NCI-H146 treated with DMSO at 0.1 percent for 48 hours (cell line): ENCODE measurements at regions not wholly inside any gene's neighbourhood (a gene's known extent, or its start where the extent isn't known, plus 50 kb on each side); places are given as distances from the start of the nearest gene placed in this dataset.

Source experiments
- DNase-seq: peaks from one replicate; lab custom pipeline; 2025; ENCODE audit not compliant: unreplicated experiment; lab: John Stamatoyannopoulos, UW

DNA sequence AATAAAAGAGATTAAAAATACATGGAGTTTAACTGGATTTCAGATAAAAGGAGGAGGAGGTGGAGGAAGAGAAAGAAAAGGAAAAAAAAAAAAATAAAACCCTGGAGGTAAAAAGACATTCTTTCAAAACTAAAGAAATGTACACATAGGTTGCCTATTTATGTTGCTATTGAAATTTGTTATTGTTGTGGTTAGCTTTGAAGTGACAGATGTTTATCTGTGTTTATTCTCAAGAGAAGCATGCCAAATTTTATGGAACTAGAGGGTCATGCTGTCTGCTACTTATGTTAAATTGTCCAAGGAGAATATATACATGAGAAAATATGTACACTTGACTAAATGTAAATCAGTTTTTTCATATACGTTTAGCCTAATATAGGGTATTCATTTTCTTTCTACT lies 653.2 kb downstream of the DCDC2C start:
- DNase-seq: no peak

DNA sequence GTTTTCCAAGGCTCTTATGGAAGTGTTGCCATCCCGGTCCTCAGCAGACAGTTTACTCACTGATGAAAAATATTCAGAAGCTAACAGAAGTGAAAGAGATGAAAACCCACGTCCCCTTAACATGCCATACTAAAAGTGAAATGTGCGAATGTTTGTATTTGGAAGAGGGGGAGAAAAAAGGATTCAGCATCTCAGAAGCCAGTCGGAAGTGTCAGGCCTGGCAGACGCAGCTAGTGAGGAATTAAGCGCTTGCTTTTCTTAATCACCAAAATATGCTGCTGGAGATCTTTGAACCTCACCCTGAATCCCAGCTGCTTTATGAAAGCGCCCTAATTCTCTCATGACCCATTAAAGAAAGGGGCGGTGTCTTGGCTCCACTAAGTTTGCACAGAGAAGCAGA lies 653.7 kb downstream of the DCDC2C start:
- no peak for DNase-seq

DNA sequence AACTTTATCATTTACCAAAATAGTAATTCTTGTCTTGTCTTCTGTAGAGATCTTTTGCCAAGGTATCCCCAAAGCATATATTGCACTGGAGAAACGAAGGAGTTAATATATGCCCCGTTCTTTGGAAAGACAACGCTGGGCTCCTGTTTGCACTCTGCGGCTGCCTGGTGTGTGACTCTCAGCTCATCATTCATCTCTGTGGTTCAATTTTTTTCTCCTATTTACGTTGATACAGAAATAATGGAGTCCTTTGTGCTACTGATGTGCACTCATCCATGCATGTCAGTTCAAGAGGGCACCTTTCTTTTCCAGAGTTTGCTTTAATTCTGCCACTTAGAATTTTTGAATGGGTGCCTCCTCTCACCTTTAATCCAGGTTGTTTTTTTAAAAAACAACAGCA lies 655.5 kb downstream of the DCDC2C start:
- peak; percentile 85 for DNase-seq

- DNase-seq: no peak
Observed at GRCh38 chr2:4368907-4369306, 665.5 kb downstream of the DCDC2C start.

DNA sequence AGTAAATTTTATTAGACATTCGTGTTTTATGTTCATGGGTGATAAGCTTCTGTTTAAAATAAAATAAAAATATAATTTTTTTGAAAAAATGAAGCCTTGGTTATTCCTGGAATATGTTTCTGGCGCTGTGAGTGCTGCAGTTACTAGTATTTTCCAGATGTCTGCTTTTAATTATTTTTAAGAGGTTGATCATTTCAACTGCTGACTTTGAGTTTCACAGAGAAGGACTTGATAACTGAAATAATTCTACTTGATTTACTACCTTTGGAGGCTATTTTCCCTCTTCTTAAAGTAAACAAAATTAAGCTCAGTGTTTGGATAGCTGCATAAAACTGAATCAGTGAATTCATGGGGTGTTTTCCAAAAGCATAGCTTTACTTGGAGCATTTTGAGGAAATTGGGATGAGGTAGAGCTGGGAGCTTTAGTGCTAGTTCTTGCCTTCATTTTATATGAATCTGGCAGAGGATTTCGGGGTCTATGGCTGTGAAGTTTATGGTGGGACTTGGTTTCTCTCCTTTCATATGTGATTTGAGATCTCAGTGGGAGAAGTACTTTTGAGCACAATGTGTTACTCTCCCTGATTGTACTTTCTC lies 666.5 kb downstream of the DCDC2C start:
- no peak for DNase-seq

- no peak for DNase-seq
Observed at GRCh38 chr2:4370422-4371090, 667.2 kb downstream of the DCDC2C start.

DNA sequence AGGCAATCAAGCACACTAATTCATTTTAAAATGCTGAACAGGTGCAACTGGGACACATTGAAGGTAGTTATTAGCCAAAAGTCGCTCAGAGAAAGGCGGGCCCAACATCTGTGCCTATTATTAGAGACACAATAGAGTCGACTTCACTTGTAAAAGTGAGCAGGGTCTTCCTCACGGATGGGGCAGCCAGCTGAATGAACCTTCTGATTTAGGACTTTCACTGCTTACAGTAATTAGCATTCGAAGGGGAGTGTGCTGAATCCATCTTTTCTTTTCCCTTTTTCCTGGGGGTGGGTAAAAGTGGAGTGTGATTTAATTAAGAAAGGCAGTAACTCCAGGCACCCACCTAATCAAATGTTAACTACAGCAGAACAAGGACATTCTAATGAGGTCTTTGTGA lies 677.7 kb downstream of the DCDC2C start:
- no peak for DNase-seq

GRCh38 chr2:4381773-4382172 lies 678.4 kb downstream of the DCDC2C start:
- DNase-seq: no peak

DNA sequence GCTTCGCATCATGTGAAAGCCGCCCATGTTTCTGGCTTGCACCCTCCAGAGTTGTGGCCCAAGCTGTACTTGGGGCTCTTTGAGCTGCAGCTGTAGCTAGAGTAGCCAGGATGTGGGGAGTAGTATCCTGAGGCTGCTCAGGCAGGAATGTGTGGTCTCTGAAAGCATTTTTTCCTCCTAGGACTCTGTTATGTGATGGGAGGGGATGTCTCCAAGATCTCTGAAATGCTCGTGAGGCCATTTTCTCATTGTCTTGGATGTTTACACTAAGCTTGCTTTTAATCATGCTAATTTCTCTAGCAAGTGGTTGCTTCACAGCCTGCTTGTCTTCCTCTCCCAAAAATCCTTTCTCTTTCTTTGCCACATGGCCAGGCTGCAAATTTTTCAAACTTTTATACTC lies 687.6 kb downstream of the DCDC2C start:
- no peak for DNase-seq

DNA sequence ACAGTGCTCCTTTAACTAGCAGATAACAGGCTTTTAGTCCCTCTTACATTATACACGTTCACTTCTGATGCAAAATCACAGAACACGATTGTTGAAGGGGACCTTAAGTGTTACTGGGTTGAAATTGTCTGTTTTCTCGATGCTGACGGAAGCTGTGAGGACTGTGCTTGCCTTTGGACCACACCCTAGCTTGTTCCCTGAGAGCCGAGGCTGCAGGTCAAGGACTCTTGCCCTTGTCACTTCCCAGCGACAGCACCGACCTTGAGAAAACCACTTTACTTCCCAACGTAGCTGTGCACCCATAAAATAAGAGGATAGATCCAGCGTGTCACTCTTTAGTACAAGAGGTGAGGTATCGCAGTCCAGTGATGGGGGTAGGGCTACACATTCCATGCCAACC lies 701.0 kb downstream of the DCDC2C start:
- no peak for DNase-seq

- no peak for DNase-seq
Observed at GRCh38 chr2:4408321-4408720, 704.9 kb downstream of the DCDC2C start.

DNA sequence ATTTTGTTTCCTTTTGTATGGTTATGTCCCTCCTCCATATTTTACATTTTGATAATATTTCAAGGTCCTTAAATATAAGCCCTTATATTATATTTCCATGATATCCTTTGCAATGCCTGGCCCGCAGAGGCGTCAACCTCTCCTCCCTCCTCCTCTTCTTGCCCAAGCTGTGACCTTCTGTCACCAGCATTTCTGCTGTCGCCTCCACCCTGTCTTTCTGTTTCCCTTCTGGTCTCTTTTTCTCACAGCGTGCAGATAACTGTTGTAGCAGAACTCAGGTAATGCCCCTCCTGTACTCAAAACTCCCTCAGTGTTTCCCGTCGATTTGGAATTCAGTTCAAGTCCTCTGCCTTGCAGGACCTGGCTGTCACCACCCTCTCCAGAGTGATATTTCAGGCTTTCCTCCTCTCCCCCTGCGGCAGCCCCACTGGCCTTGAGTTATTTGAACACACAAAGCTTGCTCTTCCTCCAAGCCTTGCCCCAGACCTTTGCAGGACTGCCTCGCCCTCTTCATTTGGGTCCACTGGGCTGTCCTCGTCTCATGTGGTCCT lies 709.3 kb downstream of the DCDC2C start:
- no peak for DNase-seq

GRCh38 chr2:4415171-4415570 lies 711.8 kb downstream of the DCDC2C start:
- DNase-seq: no peak

DNA sequence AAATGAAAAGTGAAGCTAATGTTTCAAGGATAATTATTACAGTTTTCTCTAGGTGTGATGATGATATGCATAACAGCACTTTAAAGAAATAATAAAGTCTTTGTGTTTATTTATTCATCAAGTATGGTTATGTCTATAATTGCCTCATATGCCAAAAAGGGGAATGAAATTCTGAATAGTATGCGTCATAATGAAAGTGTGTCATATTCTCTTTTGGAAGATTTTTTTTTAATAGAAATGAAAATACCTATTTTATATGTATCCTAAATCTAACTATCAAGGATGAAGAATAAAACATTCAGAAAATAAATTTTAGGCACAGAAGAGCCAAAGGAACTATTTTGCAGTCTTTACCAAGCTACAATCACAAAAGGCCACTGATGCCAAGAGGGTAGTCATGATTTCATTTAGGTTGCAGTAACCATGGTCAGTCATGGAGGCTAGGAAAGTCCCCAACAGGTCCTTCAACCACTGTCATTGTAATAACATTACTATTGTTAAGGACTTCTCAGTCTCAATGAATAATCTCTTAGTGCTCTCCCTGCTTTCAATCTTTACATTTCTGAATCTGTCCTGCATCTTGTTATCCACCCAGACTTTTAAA lies 712.5 kb downstream of the DCDC2C start:
- DNase-seq: no peak

DNA sequence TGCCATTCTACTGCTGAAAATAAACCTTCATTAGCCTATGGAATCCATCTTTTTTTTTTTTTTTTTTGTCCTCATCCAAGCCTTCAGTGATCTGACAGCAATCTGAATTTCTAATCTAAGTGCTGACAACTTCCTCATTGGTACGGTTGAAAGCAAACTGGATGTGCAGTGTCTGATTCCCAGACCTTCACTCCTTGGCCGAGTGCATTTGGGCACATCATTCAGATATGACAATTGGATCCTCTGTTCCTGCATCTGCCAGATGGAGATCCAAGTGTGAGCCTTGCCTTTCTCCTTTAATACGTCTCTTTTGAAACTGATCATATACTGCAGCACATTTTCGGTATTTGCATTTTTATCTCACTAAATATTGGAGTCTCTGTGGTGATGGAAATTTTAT lies 713.1 kb downstream of the DCDC2C start:
- DNase-seq: no peak

DNA sequence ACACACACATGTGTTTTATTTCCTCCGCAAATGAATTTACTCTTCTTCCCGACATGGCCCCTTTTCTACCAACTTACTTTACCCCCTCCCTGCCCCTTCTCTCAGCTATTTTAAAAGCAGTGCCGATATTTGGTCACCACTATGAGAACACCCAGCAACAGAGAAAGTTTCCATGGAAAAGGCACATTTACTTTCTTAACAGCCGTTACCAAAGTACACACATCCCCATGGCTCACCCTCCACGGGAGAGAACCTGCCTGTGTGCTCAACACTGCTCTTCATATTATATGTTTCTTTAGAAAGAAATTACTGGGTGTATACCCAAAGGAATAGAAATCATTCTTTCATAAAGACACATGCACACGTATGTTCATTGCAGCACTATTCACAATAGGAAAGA lies 714.4 kb downstream of the DCDC2C start:
- DNase-seq: no peak

GRCh38 chr2:4420032-4420431 lies 716.7 kb downstream of the DCDC2C start:
- DNase-seq: no peak

GRCh38 chr2:4424153-4424552 lies 720.8 kb downstream of the DCDC2C start:
- peak; percentile 40 for DNase-seq

- peak; percentile 87 for DNase-seq
Observed at GRCh38 chr2:4427083-4427482, 723.7 kb downstream of the DCDC2C start.

GRCh38 chr2:4445821-4446220 lies 742.4 kb downstream of the DCDC2C start:
- DNase-seq: no peak

DNA sequence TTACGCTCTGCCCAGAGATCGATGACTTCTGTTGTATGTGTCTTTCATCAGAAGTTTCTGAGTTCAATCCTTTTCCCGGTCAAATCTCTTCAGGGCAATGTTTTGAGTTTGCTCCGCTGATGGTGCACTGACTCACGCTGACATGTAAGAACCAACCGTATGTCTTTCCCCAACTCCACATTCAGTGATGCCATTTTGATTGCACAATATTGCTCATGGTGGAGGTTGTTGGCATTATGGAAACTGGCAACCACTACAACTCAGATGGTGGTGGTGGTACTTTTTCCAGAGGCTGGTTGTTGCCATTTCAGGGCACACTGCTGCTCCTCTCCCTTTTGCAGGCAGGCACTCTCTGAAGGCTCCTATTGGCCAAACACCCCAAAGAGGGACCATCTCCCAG lies 751.5 kb downstream of the DCDC2C start:
- DNase-seq: no peak

DNA sequence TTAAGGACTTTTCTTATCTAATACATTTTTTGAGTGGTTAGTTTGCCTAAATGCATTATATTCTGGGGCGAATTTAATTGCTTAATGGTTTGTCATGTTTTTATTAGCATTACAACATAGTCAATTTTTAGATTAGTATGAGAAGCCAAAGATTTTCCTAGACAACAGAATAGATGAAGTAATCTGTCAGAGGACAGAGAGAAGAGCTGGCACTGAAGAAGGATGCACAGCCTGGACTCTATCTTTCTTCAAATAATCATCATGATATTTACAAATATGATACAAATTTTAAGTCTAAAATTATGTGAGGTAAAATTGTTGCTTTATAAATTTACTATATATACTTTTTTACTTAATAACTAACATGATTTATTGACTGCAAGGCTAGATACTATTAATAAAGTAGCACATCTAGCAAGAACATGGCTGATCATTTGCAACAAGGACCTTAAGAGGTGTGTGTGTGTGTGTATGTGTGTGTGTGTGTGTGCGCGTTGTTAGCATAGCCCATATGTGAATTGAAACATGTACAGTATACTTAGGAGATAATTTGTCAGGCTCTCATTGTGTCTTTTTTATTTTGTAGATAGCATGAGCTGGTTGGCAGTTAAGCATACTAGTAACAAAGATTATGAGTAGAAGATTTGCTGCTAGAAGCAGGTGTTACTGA lies 752.2 kb downstream of the DCDC2C start:
- no peak for DNase-seq
